ENCODE measurements at regions not wholly inside any gene's neighbourhood (a gene's known extent, or its start where the extent isn't known, plus 50 kb on each side); places are given as distances from the start of the nearest gene placed in this dataset.

GRCh38 chr4:147312376-147313046, 168.4 kb upstream of the EDNRA start:
- TF ChIP-seq ZFX (IDR thresholded peaks at IDR 0.05) (no peak), CTCF (conservative IDR thresholded peaks at IDR 0.05) (no peak)
- H3K27ac ChIP-seq, result no peak overlapping the region

GRCh38 chr4:147313108-147313507, 167.8 kb upstream of the EDNRA start:
- TF ChIP-seq CTCF (conservative IDR thresholded peaks at IDR 0.05), result no peak
- no peak overlapping the region for H3K27ac ChIP-seq

GRCh38 chr4:147318586-147318985, 162.3 kb upstream of the EDNRA start:
- TF ChIP-seq ZFX (IDR thresholded peaks at IDR 0.05) (no peak), CTCF (conservative IDR thresholded peaks at IDR 0.05) (no peak)
- no peak overlapping the region for H3K27ac ChIP-seq

- no peak overlapping the region for H3K27ac ChIP-seq
- TF ChIP-seq ZFX (IDR thresholded peaks at IDR 0.05) (no peak), CTCF (conservative IDR thresholded peaks at IDR 0.05) (no peak)
These were observed 155.3 kb upstream of the EDNRA start for GRCh38 chr4:147325571-147325981.

GRCh38 chr4:147326591-147326990, 154.3 kb upstream of the EDNRA start:
- TF ChIP-seq CTCF (conservative IDR thresholded peaks at IDR 0.05) (no peak), ZFX (IDR thresholded peaks at IDR 0.05) (no peak)
- H3K27ac ChIP-seq, result no peak overlapping the region

- TF ChIP-seq CTCF (conservative IDR thresholded peaks at IDR 0.05) (no peak), ZFX (IDR thresholded peaks at IDR 0.05) (no peak)
- no peak overlapping the region for H3K27ac ChIP-seq
These were observed 153.6 kb upstream of the EDNRA start for GRCh38 chr4:147327322-147327721.

GRCh38 chr4:147328189-147328588, 152.7 kb upstream of the EDNRA start:
- TF ChIP-seq ZFX (IDR thresholded peaks at IDR 0.05), result no peak
- no peak for TF ChIP-seq CTCF (conservative IDR thresholded peaks at IDR 0.05)
- H3K27ac ChIP-seq, result no peak overlapping the region
